ENCODE measurements at regions not wholly inside any gene's neighbourhood (a gene's known extent, or its start where the extent isn't known, plus 50 kb on each side); places are given as distances from the start of the nearest gene placed in this dataset.

GRCh38 chr7:21169667-21170580 is 258.0 kb upstream of the SP4 start:
- no peak for TF ChIP-seq CTCF (IDR thresholded peaks at IDR 0.05)
- no peak for TF ChIP-seq EZH2 (IDR thresholded peaks at IDR 0.05)

Measured in neural progenitor cell (in vitro differentiated cells).